HG02870 (cell line): ENCODE measurements at regions not wholly inside any gene's neighbourhood (a gene's known extent, or its start where the extent isn't known, plus 50 kb on each side); places are given as distances from the start of the nearest gene placed in this dataset.
"Not testable (repeated sequence)": the region's sequence is repeated elsewhere in the genome, so short reads cannot be mapped to it uniquely, and the experiment has no call there.

Experiments used
- ATAC-seq: cut with Tn5 transposase; IDR thresholded peaks from one replicate; pipeline ENCODE4 v1.9.1; 2021; ENCODE audit warnings: mild to moderate bottlenecking, moderate library complexity; ENCODE audit not compliant: unreplicated experiment

GRCh38 chr6:27178860-27179259 lies 68.6 kb upstream of the PRSS16 start:
- ATAC-seq = no peak

- ATAC-seq = no peak
Measured at GRCh38 chr6:27183060-27183832, 64.3 kb upstream of the PRSS16 start.

GRCh38 chr6:27187231-27188060 lies 60.1 kb upstream of the PRSS16 start:
- ATAC-seq = no peak

GRCh38 chr6:27188061-27188884 lies 59.2 kb upstream of the PRSS16 start:
- peak; percentile 90 for ATAC-seq

- peak; percentile 54 for ATAC-seq
Measured at GRCh38 chr6:27188885-27189418, 58.5 kb upstream of the PRSS16 start.

GRCh38 chr6:27190126-27190525 lies 57.4 kb upstream of the PRSS16 start:
- ATAC-seq = no peak

- not testable (repeated sequence) for ATAC-seq
Measured at GRCh38 chr6:27194453-27194852, 53.0 kb upstream of the PRSS16 start.

- not testable (repeated sequence) for ATAC-seq
Measured at GRCh38 chr6:27195547-27195946, 52.0 kb upstream of the PRSS16 start.
